Tongue (tissue), 1 donor: ENCODE measurements at regions not wholly inside any gene's neighbourhood (a gene's known extent, or its start where the extent isn't known, plus 50 kb on each side); places are given as distances from the start of the nearest gene placed in this dataset.
A peak's percentile ranks its signal among the peaks of the same experiment; 100 is the strongest.
"Not testable (repeated sequence)": the region's sequence is repeated elsewhere in the genome, so short reads cannot be mapped to it uniquely, and the experiment has no call there.

Experiments used
- DNase-seq: peaks from one replicate; pipeline ENCODE4 v3.0.0-alpha.2; 2015

- DNase-seq, result no peak
These were observed 569.7 kb downstream of the KCNJ2 start for GRCh38 chr17:70739065-70739464.

- not testable (repeated sequence) for DNase-seq
These were observed 577.2 kb downstream of the KCNJ2 start for GRCh38 chr17:70746574-70746973.

DNA sequence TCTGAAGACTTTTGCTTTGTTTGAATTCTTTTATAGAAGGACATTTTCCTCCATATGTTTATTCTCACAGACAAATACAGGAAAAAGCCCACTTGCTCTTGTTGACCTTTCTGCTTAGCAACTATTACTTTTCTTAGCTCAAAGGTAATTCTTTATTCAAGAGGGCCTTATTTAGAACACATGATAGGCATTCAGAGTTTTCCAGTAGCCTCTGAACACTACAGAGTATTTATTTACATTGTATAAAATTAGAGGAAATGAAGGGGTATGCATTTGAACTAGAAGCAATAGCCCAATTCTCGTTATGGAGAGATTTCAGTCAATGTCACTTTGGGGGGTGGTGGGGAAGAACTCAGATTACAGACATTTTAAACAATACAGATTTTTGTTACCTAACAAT, 581.7 kb downstream of the KCNJ2 start:
- DNase-seq, result no peak

DNA sequence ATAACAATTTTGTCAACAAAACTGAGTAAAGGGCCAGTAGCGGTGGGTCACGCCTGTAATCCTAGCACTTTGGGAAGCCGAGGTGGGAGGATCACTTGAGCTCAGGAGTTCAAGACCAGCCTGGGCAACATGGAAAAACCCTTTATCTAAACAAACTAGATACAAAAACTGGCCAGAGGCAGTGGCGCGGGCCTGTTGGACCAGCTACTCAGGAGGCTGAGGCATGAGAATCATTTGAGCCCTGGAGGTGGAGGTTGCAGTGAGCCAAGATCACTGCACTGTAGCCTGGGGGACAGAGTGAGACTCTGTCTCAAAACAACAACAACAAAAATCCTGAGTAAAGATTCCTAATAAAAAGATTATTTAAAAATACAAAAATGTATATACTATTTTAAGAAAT, 583.1 kb downstream of the KCNJ2 start:
- DNase-seq, result not testable (repeated sequence)

- no peak for DNase-seq
These were observed 583.7 kb downstream of the KCNJ2 start for GRCh38 chr17:70752966-70753467.

DNA sequence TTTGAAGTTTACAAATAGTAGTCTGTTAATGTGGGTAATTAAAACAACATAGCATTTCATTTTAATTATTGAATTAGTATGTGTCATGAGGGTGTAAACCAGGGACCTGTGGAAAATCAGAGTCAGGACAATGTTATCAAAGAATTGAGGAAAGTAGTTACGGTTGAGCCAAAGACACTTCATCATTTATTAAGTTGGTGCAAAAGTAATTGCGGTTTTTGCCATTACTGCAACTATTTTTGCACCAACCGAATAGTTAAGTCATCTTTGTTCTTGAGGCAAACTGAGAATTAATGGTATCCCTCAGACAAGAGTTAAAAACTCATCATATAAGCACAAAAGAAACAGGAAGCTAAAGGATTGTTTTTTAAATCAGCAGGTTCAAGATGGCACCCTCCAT, 593.7 kb downstream of the KCNJ2 start:
- DNase-seq, result no peak

DNA sequence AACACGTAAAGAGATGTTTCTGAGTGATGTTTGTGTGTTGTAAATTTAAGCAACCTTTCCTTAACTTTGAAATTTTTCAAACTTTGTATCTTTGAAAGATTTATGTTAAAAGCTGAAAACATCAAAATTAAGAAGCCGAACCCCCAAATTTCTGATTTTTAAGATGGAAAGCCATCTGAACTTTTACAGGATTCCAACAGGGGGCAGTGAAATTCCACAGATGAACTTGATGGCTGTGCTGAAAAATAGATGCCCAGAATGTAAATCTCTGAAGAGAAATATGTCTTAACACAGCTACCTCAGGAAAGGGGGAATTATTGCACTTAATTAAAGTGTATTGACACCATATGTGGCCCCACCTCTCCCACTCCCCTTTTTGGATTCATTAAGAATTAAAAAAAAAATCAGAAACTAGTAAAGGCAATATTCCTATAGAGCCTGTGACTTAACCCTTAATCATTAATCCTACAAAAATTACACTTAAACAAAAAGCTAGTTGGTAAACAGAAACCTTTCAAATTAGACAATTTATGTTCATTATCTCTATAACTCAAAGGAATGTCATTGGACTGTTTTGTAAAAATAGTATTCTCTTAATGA, 597.9 kb downstream of the KCNJ2 start:
- peak; percentile 70 for DNase-seq

- no peak for DNase-seq
These were observed 600.6 kb downstream of the KCNJ2 start for GRCh38 chr17:70769956-70770355.

DNA sequence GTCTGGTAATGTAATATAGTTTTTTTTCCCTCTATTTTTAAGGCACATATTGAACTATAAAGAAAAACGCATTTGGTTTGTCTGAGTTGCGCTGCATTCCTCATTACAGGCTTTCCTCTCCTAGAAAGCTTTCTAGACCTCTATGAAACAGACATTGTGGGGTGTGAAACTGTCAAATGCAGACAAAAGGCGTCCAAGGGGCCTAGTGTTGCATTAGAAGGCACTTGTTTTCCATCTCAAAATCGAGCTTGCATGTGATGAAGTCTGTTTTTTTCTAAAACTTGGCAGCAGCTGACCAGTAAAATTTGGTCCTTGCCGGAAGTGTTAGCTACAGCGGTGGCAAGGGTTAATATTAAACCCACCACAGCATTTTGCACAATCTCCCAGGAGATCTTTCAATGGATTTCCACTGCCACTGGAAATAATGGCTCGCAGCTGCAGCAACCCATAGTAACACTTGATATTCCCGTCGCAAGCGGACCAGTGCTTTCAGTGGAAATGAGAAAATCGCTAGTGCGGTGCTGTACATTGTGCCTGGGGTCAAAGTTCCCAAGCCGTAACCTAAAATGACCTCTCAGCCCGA, 602.6 kb downstream of the KCNJ2 start:
- DNase-seq, result no peak

DNA sequence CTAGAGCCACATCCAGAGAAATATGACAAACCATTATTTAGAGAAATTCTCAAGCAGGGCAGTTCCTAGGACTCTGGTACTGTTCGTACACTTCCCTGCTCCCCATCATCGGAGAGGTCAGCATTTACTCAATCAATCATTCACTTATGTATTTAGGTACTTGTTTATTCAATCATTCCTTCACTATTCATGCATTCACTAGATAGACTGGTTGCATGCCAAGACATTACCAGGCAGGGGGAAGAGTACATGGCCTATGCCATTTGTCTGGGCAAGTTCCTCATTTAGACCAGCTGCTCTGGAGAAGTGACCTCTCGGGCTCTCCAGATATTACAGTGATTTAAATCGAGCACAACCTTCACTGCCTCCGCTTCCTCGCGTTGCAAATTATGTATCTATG, 603.4 kb downstream of the KCNJ2 start:
- DNase-seq, result no peak

- DNase-seq, result no peak
These were observed 603.9 kb downstream of the KCNJ2 start for GRCh38 chr17:70773258-70773657.

DNA sequence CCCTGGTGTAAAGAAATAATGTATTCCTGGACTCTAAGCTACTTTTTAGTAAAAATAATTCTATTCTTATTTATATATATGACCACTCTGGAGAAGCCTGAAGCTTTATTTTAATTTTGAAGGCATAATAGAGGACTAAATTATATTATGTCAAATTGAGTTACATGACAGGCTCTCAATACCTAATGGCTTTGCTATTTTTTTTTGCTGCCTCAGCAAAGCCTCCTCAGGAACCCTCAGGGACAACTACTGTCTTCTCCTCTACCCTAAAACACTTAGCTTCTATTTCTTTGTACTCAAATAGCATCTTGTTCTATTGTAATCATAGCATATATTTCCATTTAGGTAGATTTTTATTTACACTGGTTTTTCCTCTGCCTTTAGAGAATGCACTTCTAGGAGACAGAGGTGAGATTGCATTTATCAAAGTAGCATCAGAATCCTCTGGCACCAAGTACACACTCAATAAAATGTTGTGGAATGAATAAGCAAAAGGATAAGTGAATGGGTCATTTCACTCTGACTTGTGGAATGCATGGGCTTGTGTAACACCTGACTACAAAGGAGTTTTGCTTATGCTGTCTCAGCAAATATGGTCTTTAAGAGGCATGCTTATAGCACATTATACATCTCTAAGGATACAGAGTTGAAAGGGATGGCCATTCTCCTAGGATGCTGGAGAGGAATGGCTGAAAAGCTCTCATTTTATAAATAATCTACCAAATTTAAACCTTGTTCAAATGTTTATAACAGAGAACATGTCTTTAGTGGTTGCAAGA, 605.2 kb downstream of the KCNJ2 start:
- DNase-seq, result no peak

DNA sequence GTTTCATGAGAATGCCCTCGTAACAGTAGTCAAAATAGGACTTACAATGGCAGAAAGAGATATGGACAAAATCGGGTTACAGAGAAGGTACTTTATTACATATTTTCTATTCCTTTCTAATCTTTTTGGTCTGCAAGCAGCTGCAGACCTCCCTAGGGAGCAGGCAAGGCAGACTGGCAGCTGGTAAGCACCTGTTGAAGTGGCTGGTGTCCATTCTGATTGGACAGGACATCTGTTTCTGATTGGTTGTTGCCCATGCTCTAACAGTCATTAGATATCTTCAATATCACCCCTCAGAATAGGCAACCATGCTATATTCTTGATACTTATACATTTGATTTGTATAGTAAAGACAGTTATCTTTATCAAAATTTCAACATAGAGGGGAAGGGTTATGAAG, 606.3 kb downstream of the KCNJ2 start:
- peak; percentile 72 for DNase-seq

DNA sequence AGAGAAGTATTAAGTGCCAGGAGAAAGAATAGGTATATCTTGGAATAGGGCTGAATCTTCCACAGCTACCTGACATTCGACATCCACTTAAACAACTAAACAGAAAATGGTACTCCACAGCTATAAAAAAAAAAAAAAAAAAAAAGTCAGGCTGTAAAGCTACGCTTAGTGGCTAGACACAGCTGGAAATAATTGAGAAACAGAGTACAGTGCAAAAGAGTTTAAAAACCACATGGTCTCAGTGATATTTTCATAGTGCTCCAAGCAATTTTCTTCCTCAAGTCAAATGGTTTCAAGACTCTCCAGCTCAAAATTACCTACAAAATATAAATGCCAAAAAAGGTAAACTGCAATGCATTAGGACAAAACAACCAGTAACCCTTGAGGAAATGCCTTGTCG, 607.1 kb downstream of the KCNJ2 start:
- peak; percentile 26 for DNase-seq

DNA sequence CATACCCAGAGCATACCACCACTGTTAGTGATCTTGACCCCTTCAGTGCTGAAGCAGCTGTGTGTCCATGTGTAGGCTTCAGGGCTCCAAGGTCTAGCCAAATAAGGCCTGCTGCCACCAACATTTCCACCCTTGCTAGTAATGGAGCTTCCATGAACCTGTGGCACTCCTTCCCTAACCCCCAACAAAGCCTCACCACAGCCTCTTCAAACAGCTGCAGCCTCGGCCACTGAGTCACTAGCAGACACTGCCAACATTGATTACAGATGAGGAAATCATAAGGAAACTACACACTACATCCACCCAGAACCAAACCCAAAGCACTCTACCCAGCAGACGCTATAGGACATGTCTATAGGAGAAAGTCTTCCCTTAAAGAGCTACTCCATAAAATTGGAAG, 610.7 kb downstream of the KCNJ2 start:
- DNase-seq, result no peak

- no peak for DNase-seq
These were observed 616.7 kb downstream of the KCNJ2 start for GRCh38 chr17:70786081-70786480.

GRCh38 chr17:70787721-70788300, 618.5 kb downstream of the KCNJ2 start:
- DNase-seq, result peak; percentile 68

- no peak for DNase-seq
These were observed 622.6 kb downstream of the KCNJ2 start for GRCh38 chr17:70791748-70792443.

- DNase-seq, result no peak
These were observed 625.4 kb downstream of the KCNJ2 start for GRCh38 chr17:70794738-70795137.

- DNase-seq, result no peak
These were observed 626.3 kb downstream of the KCNJ2 start for GRCh38 chr17:70795620-70796019.

DNA sequence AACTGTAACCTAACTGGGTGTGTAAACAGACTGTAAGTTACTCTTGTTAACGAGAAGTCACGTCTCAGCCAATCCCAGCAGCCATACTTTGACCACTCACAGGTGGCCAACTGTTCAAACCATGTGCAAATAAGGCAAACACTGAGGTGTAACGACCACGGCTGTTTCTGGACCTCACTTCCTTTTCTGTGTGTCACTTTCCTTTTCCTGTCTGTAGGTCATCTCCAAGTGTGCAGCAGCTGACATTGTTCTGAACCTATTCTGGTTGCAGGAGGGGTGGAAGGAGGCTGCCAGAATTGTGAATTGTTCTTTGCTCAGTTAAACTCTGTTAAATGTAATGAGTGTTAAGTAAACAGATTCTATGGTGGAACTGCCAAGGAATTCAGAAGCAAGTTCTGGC, 627.4 kb downstream of the KCNJ2 start:
- no peak for DNase-seq

- no peak for DNase-seq
These were observed 627.8 kb downstream of the KCNJ2 start for GRCh38 chr17:70797166-70797565.

- no peak for DNase-seq
These were observed 634.8 kb downstream of the KCNJ2 start for GRCh38 chr17:70804161-70804560.
